ENCODE measurements at regions not wholly inside any gene's neighbourhood (a gene's known extent, or its start where the extent isn't known, plus 50 kb on each side); places are given as distances from the start of the nearest gene placed in this dataset.
"Not testable (repeated sequence)": the region's sequence is repeated elsewhere in the genome, so short reads cannot be mapped to it uniquely, and the experiment has no call there.

- H3K36me3 Mint-ChIP-seq: no peaks in the 10 kb centered on the region
- no peak overlapping the region for H3K4me3 Mint-ChIP-seq
- no peak overlapping the region for H3K27ac Mint-ChIP-seq
- no peaks in the 10 kb centered on the region for H3K4me1 Mint-ChIP-seq
- no peaks in the 10 kb centered on the region for H3K27me3 Mint-ChIP-seq
- no peaks in the 10 kb centered on the region for H3K9me3 Mint-ChIP-seq
These were observed 1043.8 kb upstream of the NUDT12 start for GRCh38 chr5:104606258-104606829.

GRCh38 chr5:104599726-104600125, 1037.1 kb upstream of the NUDT12 start:
- H3K36me3 Mint-ChIP-seq: no peaks in the 10 kb centered on the region
- H3K9me3 Mint-ChIP-seq: peaks cover 5% of the 10 kb centered on the region
- no peak overlapping the region for H3K27ac Mint-ChIP-seq
- H3K4me3 Mint-ChIP-seq: no peak overlapping the region
- H3K27me3 Mint-ChIP-seq: no peaks in the 10 kb centered on the region
- no peaks in the 10 kb centered on the region for H3K4me1 Mint-ChIP-seq

- Mint-ChIP-seq H3K4me3 (no peak overlapping the region), H3K27ac (no peak overlapping the region), H3K36me3 (no peaks in the 10 kb centered on the region), H3K27me3 (no peaks in the 10 kb centered on the region), H3K9me3 (peaks cover 5% of the 10 kb centered on the region), H3K4me1 (no peaks in the 10 kb centered on the region)
These were observed 1035.7 kb upstream of the NUDT12 start for GRCh38 chr5:104598285-104598684.

GRCh38 chr5:104594850-104595249, 1032.3 kb upstream of the NUDT12 start:
- Mint-ChIP-seq H3K9me3 (peaks cover 5% of the 10 kb centered on the region), H3K27ac (no peak overlapping the region), H3K36me3 (no peaks in the 10 kb centered on the region), H3K27me3 (no peaks in the 10 kb centered on the region), H3K4me1 (no peaks in the 10 kb centered on the region), H3K4me3 (no peak overlapping the region)

GRCh38 chr5:104576677-104577076, 1014.1 kb upstream of the NUDT12 start:
- peaks cover 5% of the 10 kb centered on the region for H3K9me3 Mint-ChIP-seq
- no peaks in the 10 kb centered on the region for H3K4me1 Mint-ChIP-seq
- H3K27me3 Mint-ChIP-seq: no peaks in the 10 kb centered on the region
- H3K4me3 Mint-ChIP-seq: no peak overlapping the region
- no peak overlapping the region for H3K27ac Mint-ChIP-seq
- H3K36me3 Mint-ChIP-seq: no peaks in the 10 kb centered on the region

GRCh38 chr5:104573949-104574709, 1011.5 kb upstream of the NUDT12 start:
- no peaks in the 10 kb centered on the region for H3K36me3 Mint-ChIP-seq
- H3K4me3 Mint-ChIP-seq: no peak overlapping the region
- H3K4me1 Mint-ChIP-seq: no peaks in the 10 kb centered on the region
- H3K27ac Mint-ChIP-seq: no peak overlapping the region
- peaks cover 5% of the 10 kb centered on the region for H3K9me3 Mint-ChIP-seq
- H3K27me3 Mint-ChIP-seq: no peaks in the 10 kb centered on the region

GRCh38 chr5:104569621-104570020, 1007.0 kb upstream of the NUDT12 start:
- no peaks in the 10 kb centered on the region for H3K27me3 Mint-ChIP-seq
- no peaks in the 10 kb centered on the region for H3K36me3 Mint-ChIP-seq
- no peak overlapping the region for H3K4me3 Mint-ChIP-seq
- H3K9me3 Mint-ChIP-seq: no peaks in the 10 kb centered on the region
- H3K27ac Mint-ChIP-seq: no peak overlapping the region
- H3K4me1 Mint-ChIP-seq: no peaks in the 10 kb centered on the region

GRCh38 chr5:104564530-104564929, 1001.9 kb upstream of the NUDT12 start:
- H3K27me3 Mint-ChIP-seq: no peaks in the 10 kb centered on the region
- H3K27ac Mint-ChIP-seq: no peak overlapping the region
- H3K4me3 Mint-ChIP-seq: no peak overlapping the region
- no peaks in the 10 kb centered on the region for H3K36me3 Mint-ChIP-seq
- no peaks in the 10 kb centered on the region for H3K4me1 Mint-ChIP-seq
- peaks cover 13% of the 10 kb centered on the region for H3K9me3 Mint-ChIP-seq

- peaks cover 20% of the 10 kb centered on the region for H3K9me3 Mint-ChIP-seq
- H3K4me1 Mint-ChIP-seq: no peaks in the 10 kb centered on the region
- no peak overlapping the region for H3K27ac Mint-ChIP-seq
- no peak overlapping the region for H3K4me3 Mint-ChIP-seq
- no peaks in the 10 kb centered on the region for H3K36me3 Mint-ChIP-seq
- H3K27me3 Mint-ChIP-seq: no peaks in the 10 kb centered on the region
These were observed 994.4 kb upstream of the NUDT12 start for GRCh38 chr5:104556957-104557356.

GRCh38 chr5:104551628-104552027, 989.0 kb upstream of the NUDT12 start:
- no peak overlapping the region for H3K27ac Mint-ChIP-seq
- peaks cover 5% of the 10 kb centered on the region for H3K9me3 Mint-ChIP-seq
- H3K27me3 Mint-ChIP-seq: no peaks in the 10 kb centered on the region
- H3K36me3 Mint-ChIP-seq: no peaks in the 10 kb centered on the region
- no peak overlapping the region for H3K4me3 Mint-ChIP-seq
- H3K4me1 Mint-ChIP-seq: no peaks in the 10 kb centered on the region

GRCh38 chr5:104546871-104547270, 984.3 kb upstream of the NUDT12 start:
- not testable (repeated sequence) for H3K4me3 Mint-ChIP-seq, H3K27me3 Mint-ChIP-seq, H3K4me1 Mint-ChIP-seq, H3K9me3 Mint-ChIP-seq, H3K36me3 Mint-ChIP-seq, H3K27ac Mint-ChIP-seq

- Mint-ChIP-seq H3K27me3 (no peaks in the 10 kb centered on the region), H3K27ac (no peak overlapping the region), H3K9me3 (no peaks in the 10 kb centered on the region), H3K4me3 (no peak overlapping the region), H3K4me1 (no peaks in the 10 kb centered on the region), H3K36me3 (no peaks in the 10 kb centered on the region)
These were observed 978.7 kb upstream of the NUDT12 start for GRCh38 chr5:104541141-104541785.

GRCh38 chr5:104540448-104540847, 977.9 kb upstream of the NUDT12 start:
- no peaks in the 10 kb centered on the region for H3K9me3 Mint-ChIP-seq
- no peak overlapping the region for H3K4me3 Mint-ChIP-seq
- no peaks in the 10 kb centered on the region for H3K4me1 Mint-ChIP-seq

GRCh38 chr5:104539618-104540350, 977.2 kb upstream of the NUDT12 start:
- Mint-ChIP-seq H3K27ac (no peak overlapping the region), H3K4me3 (no peak overlapping the region), H3K4me1 (no peaks in the 10 kb centered on the region), H3K9me3 (no peaks in the 10 kb centered on the region), H3K27me3 (no peaks in the 10 kb centered on the region), H3K36me3 (no peaks in the 10 kb centered on the region)

More at GRCh38 chr5:104540448-104540847, 977.9 kb upstream of the NUDT12 start:
- Mint-ChIP-seq H3K27me3 (no peaks in the 10 kb centered on the region), H3K27ac (no peak overlapping the region), H3K36me3 (no peaks in the 10 kb centered on the region)

GRCh38 chr5:104538734-104539133, 976.1 kb upstream of the NUDT12 start:
- Mint-ChIP-seq H3K27ac (no peak overlapping the region), H3K4me1 (no peaks in the 10 kb centered on the region), H3K27me3 (no peaks in the 10 kb centered on the region), H3K36me3 (no peaks in the 10 kb centered on the region), H3K4me3 (no peak overlapping the region), H3K9me3 (no peaks in the 10 kb centered on the region)

GRCh38 chr5:104533498-104533897, 970.9 kb upstream of the NUDT12 start:
- no peaks in the 10 kb centered on the region for H3K27me3 Mint-ChIP-seq
- no peaks in the 10 kb centered on the region for H3K9me3 Mint-ChIP-seq
- H3K4me3 Mint-ChIP-seq: no peak overlapping the region
- H3K4me1 Mint-ChIP-seq: no peaks in the 10 kb centered on the region
- no peak overlapping the region for H3K27ac Mint-ChIP-seq
- no peaks in the 10 kb centered on the region for H3K36me3 Mint-ChIP-seq

All from activated naive CD4-positive, alpha-beta T cell treated with anti-CD3 and anti-CD28 coated beads, Interleukin-2, amount 50 U/mL, for 24 hours (primary cell).